ENCODE measurements at regions not wholly inside any gene's neighbourhood (a gene's known extent, or its start where the extent isn't known, plus 50 kb on each side); places are given as distances from the start of the nearest gene placed in this dataset.

GRCh38 chr7:25675789-25676474, 447.6 kb upstream of the NPVF start:
- TF ChIP-seq CTCF (IDR thresholded peaks at IDR 0.05) (no peak), EZH2 (IDR thresholded peaks at IDR 0.05; ENCODE audit: borderline replicate concordance, insufficient read depth, low read depth, low read length, poor library complexity, severe bottlenecking) (no peak)
